IMR-90 (cell line): ENCODE measurements at regions not wholly inside any gene's neighbourhood (a gene's known extent, or its start where the extent isn't known, plus 50 kb on each side); places are given as distances from the start of the nearest gene placed in this dataset.

Source experiments
- ATAC-seq: fragments of 200-7000 bp; cut with Tn5 transposase; 2 replicates; pipeline ENCODE4 v1.9.1; 2020; ENCODE audit warnings: low read depth, mild to moderate bottlenecking, moderate library complexity
- BruUV-seq: library from RNA; stranded (reverse); fragments of 400-500 nt; replicated peaks from 2 replicates; lab custom pipeline; 2021; lab: Mats Ljungman, UMichigan
- CTCF ChIA-PET: fragments of 300-600 bp; formaldehyde crosslinking; extraction: SDS; loops from one replicate; lab custom pipeline; 2021; ENCODE audit warnings: antibody characterized with exemption; lab: Yijun Ruan, JAX
- POLR2A ChIA-PET: fragments of 300-600 bp; sonication (Branson Sonifier 250); formaldehyde crosslinking; loops from one replicate; lab custom pipeline; 2022; ENCODE audit warnings: antibody characterized with exemption; ENCODE audit not compliant: unreplicated experiment; lab: Charles Lee
- DNase-seq: peaks from one replicate; pipeline ENCODE4 v3.0.0; 2013
- H2AFZ ChIP-seq: replicated peaks from 2 replicates; pipeline ENCODE3; 2013; ENCODE audit warnings: low read length, mild to moderate bottlenecking; ENCODE audit not compliant: poor library complexity
- H2AK5ac ChIP-seq: 2 replicates; pipeline ENCODE4 v1.6.1; 2013; ENCODE audit warnings: low read depth, low read length, inconsistent platforms
- H2AK9ac ChIP-seq: replicated peaks from 2 replicates; pipeline ENCODE3; 2013; ENCODE audit warnings: mild to moderate bottlenecking, low read depth, low read length, moderate library complexity; ENCODE audit not compliant: poor library complexity
- H2BK120ac ChIP-seq: 2 replicates; pipeline ENCODE4 v1.6.1; 2013; ENCODE audit warnings: low read depth, low read length, inconsistent platforms
- H2BK15ac ChIP-seq: 3 replicates; pipeline ENCODE4 v1.6.1; 2013; ENCODE audit warnings: low read depth, low read length, inconsistent platforms
- H2BK20ac ChIP-seq: 2 replicates; pipeline ENCODE4 v1.6.1; 2013; ENCODE audit warnings: low read depth, mild to moderate bottlenecking, inconsistent platforms, low read length, moderate library complexity
- H2BK5ac ChIP-seq: 2 replicates; pipeline ENCODE4 v1.6.1; 2013; ENCODE audit warnings: mild to moderate bottlenecking, low read depth, low read length, inconsistent platforms; ENCODE audit not compliant: poor library complexity, severe bottlenecking
- H3K14ac ChIP-seq: replicated peaks from 2 replicates; pipeline ENCODE4 v1.6.1; 2013; ENCODE audit warnings: low read depth, low read length, inconsistent platforms
- H3K18ac ChIP-seq: 2 replicates; pipeline ENCODE4 v1.6.1; 2013; ENCODE audit warnings: low read depth, low read length, control low read depth
- H3K23ac ChIP-seq: 2 replicates; pipeline ENCODE4 v1.6.1; 2013; ENCODE audit warnings: low read depth, low read length, inconsistent platforms
- H3K27ac ChIP-seq: 2 replicates; pipeline ENCODE4 v1.5.1; 2013; ENCODE audit warnings: mild to moderate bottlenecking, control low read depth, low read length; ENCODE audit not compliant: insufficient read depth
- H3K27me3 ChIP-seq: 2 replicates; pipeline ENCODE4 v1.6.1; 2013; ENCODE audit warnings: low read length; ENCODE audit not compliant: control insufficient read depth, insufficient read depth
- H3K36me3 ChIP-seq: 2 replicates; pipeline ENCODE4 v1.6.1; 2013; ENCODE audit warnings: low read length, mixed read lengths; ENCODE audit not compliant: control insufficient read depth, insufficient read depth
- H3K4ac ChIP-seq: 2 replicates; pipeline ENCODE4 v1.6.1; 2013; ENCODE audit warnings: low read depth, low read length, inconsistent platforms
- H3K4me1 ChIP-seq: 2 replicates; pipeline ENCODE4 v1.6.1; 2013; ENCODE audit warnings: low read length, mixed read lengths; ENCODE audit not compliant: control insufficient read depth, insufficient read depth
- H3K4me2 ChIP-seq: 2 replicates; pipeline ENCODE4 v1.6.1; 2013; ENCODE audit warnings: low read depth, mild to moderate bottlenecking, control low read depth, low read length, moderate library complexity
- H3K4me3 ChIP-seq: 2 replicates; pipeline ENCODE4 v1.5.1; 2013; ENCODE audit warnings: low read depth, mild to moderate bottlenecking, control low read depth, low read length, moderate library complexity; ENCODE audit not compliant: insufficient read depth
- H3K56ac ChIP-seq: 2 replicates; pipeline ENCODE4 v1.6.1; 2013; ENCODE audit warnings: low read length, inconsistent platforms; ENCODE audit not compliant: insufficient read depth; ENCODE audit errors: extremely low read depth
- H3K79me1 ChIP-seq, 2 experiments: 2 replicates each; pipeline ENCODE4 v1.6.1; 2013; ENCODE audit warnings: low read length in 2 of 2, inconsistent platforms in 1 of 2, low read depth in 1 of 2
- H3K9ac ChIP-seq: 2 replicates; pipeline ENCODE4 v1.6.1; 2013; ENCODE audit warnings: low read depth, low read length, control low read depth
- H3K9me1 ChIP-seq: 2 replicates; pipeline ENCODE4 v1.6.1; 2013; ENCODE audit warnings: low read length, inconsistent platforms; ENCODE audit not compliant: insufficient read depth
- H3K9me3 ChIP-seq: 2 replicates; pipeline ENCODE4 v1.6.1; 2013; ENCODE audit warnings: low read length; ENCODE audit not compliant: control insufficient read depth, insufficient read depth
- H4K20me1 ChIP-seq: 2 replicates; pipeline ENCODE4 v1.6.1; 2013; ENCODE audit warnings: low read length, inconsistent platforms; ENCODE audit not compliant: insufficient read depth
- H4K5ac ChIP-seq: 2 replicates; pipeline ENCODE4 v1.6.1; 2013; ENCODE audit warnings: mild to moderate bottlenecking, low read depth, low read length, control low read depth
- H4K8ac ChIP-seq, 2 experiments: 2 replicates each; pipeline ENCODE4 v1.6.1; 2013; ENCODE audit warnings: low read depth in 2 of 2, low read length in 2 of 2, control low read depth in 1 of 2, inconsistent platforms in 1 of 2
- H4K91ac ChIP-seq: 2 replicates; pipeline ENCODE4 v1.6.1; 2013; ENCODE audit warnings: low read depth, low read length, inconsistent platforms; ENCODE audit not compliant: insufficient read depth
- MAFK ChIP-seq: IDR thresholded peaks from 2 replicates; pipeline ENCODE4 v1.6.1; 2012; ENCODE audit warnings: low read depth, low read length, improper control_type of control experiment
- MAZ ChIP-seq: IDR thresholded peaks from 2 replicates; pipeline ENCODE4 v1.6.1; 2012; ENCODE audit warnings: low read depth, mild to moderate bottlenecking, low read length, improper control_type of control experiment, moderate library complexity, borderline replicate concordance
- RCOR1 ChIP-seq: IDR thresholded peaks from 2 replicates; pipeline ENCODE4 v1.6.1; 2012; ENCODE audit warnings: mild to moderate bottlenecking, low read length, improper control_type of control experiment; ENCODE audit not compliant: insufficient replicate concordance
- SMC3 ChIP-seq: fragments of 150-350 bp; IDR thresholded peaks from 2 replicates; pipeline ENCODE4 v1.6.1; 2016; ENCODE audit warnings: low read depth, mild to moderate bottlenecking, antibody characterized with exemption, low read length, moderate library complexity
- dilution Hi-C: fragments of 300-500 bp; cut with HindIII; formaldehyde crosslinking; loops from one replicate; pipeline ENCODE4 v1.14.3; 2018; ENCODE audit warnings: low sequenced_read_pairs; ENCODE audit not compliant: unreplicated experiment
- in situ Hi-C: fragments of 300-500 bp; cut with MboI; formaldehyde crosslinking; loops from 3 replicates; pipeline ENCODE4 v1.14.3; 2019; ENCODE audit warnings: low sequenced_read_pairs, inconsistent platforms, mixed read lengths
- intact Hi-C: fragments of 100-400 bp; cut with micrococcal nuclease; formaldehyde crosslinking; loops from 2 replicates; pipeline ENCODE4 v1.10.0; 2022
- TF ChIP-seq, protein P1 (sequence below): conservative IDR thresholded peaks from 2 replicates; pipeline ENCODE4 v1.5.1; 2012; ENCODE audit warnings: mild to moderate bottlenecking, low read depth, low read length, improper control_type of control experiment
- TF ChIP-seq, protein P2 (sequence below): fragments of 150-350 bp; IDR thresholded peaks from 2 replicates; pipeline ENCODE4 v1.6.1; 2017; ENCODE audit warnings: mild to moderate bottlenecking, antibody characterized with exemption, low read length, low read depth

- DNase-seq (peak; percentile 28), ATAC-seq (no peak)
- H3K9me1 ChIP-seq: peaks cover 12% of the 10 kb centered on the region
- H3K4me1 ChIP-seq: peaks cover 20% of the 10 kb centered on the region
- peak overlapping the region; percentile 94 for H3K27ac ChIP-seq
- peak overlapping the region; percentile 45 to 99 for H4K8ac ChIP-seq
- H3K9ac ChIP-seq: 0 out of 2 replicates have a peak overlapping the region, but pooled peaks have one; percentile 21
- peak overlapping the region; percentile 81 for H2AFZ ChIP-seq
- peak overlapping the region; percentile 95 for H2BK5ac ChIP-seq
- peak overlapping the region; percentile 95 for H4K5ac ChIP-seq
- CTCF ChIA-PET: interaction anchor here (1.1 kb wide), 2 partner anchors 180 to 390 kb away, joined by 3 read pairs; no protein-coding TSS in a partner anchor
- H3K23ac ChIP-seq: peak overlapping the region; percentile 95
- no peaks in the 10 kb centered on the region for H3K36me3 ChIP-seq
- intact Hi-C loops (loop anchor here (5.0 kb wide), 2 partner anchors 37 to 182 kb away; no protein-coding TSS in a partner anchor), dilution Hi-C loops (no loop called here), in situ Hi-C loops (loop anchor here (10.0 kb wide), 2 partner anchors 89 to 189 kb away; no protein-coding TSS in a partner anchor)
- peak overlapping the region; percentile 95 for H2AK5ac ChIP-seq
- TF ChIP-seq SMC3: no peak
- no peak for TF ChIP-seq MAZ
- TF ChIP-seq, protein P1, sequence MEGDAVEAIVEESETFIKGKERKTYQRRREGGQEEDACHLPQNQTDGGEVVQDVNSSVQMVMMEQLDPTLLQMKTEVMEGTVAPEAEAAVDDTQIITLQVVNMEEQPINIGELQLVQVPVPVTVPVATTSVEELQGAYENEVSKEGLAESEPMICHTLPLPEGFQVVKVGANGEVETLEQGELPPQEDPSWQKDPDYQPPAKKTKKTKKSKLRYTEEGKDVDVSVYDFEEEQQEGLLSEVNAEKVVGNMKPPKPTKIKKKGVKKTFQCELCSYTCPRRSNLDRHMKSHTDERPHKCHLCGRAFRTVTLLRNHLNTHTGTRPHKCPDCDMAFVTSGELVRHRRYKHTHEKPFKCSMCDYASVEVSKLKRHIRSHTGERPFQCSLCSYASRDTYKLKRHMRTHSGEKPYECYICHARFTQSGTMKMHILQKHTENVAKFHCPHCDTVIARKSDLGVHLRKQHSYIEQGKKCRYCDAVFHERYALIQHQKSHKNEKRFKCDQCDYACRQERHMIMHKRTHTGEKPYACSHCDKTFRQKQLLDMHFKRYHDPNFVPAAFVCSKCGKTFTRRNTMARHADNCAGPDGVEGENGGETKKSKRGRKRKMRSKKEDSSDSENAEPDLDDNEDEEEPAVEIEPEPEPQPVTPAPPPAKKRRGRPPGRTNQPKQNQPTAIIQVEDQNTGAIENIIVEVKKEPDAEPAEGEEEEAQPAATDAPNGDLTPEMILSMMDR: no peak
- no peak for TF ChIP-seq RCOR1
- TF ChIP-seq, protein P2, sequence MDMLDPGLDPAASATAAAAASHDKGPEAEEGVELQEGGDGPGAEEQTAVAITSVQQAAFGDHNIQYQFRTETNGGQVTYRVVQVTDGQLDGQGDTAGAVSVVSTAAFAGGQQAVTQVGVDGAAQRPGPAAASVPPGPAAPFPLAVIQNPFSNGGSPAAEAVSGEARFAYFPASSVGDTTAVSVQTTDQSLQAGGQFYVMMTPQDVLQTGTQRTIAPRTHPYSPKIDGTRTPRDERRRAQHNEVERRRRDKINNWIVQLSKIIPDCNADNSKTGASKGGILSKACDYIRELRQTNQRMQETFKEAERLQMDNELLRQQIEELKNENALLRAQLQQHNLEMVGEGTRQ: no peak
- TF ChIP-seq MAFK: no peak
- peak overlapping the region; percentile 90 for H2AK9ac ChIP-seq
- peak overlapping the region; percentile 100 for H2BK120ac ChIP-seq
- H3K18ac ChIP-seq: peak overlapping the region; percentile 98
- H4K20me1 ChIP-seq: no peaks in the 10 kb centered on the region
- H3K4me2 ChIP-seq: no peak overlapping the region
- H2BK20ac ChIP-seq: peak overlapping the region; percentile 99
- no peaks in the 10 kb centered on the region for H3K9me3 ChIP-seq
- peaks cover 0 to 3% of the 10 kb centered on the region in 2 experiments; a peak in 1 of 4 replicates for H3K79me1 ChIP-seq
- no TSS peak for BruUV-seq
- peak overlapping the region; percentile 97 for H3K14ac ChIP-seq
- H3K4me3 ChIP-seq: no peak overlapping the region
- peak overlapping the region; percentile 85 for H2BK15ac ChIP-seq
- POLR2A ChIA-PET: no interaction called here
- H3K56ac ChIP-seq: peak overlapping the region; percentile 62
- peak overlapping the region; percentile 94 for H4K91ac ChIP-seq
- H3K4ac ChIP-seq: peak overlapping the region; percentile 97
- H3K27me3 ChIP-seq: no peaks in the 10 kb centered on the region
Observed at GRCh38 chr3:170804078-170804477, 65.9 kb downstream of the RPL22L1 start.
